Gastrocnemius medialis (tissue), 4 donors: ENCODE measurements at regions not wholly inside any gene's neighbourhood (a gene's known extent, or its start where the extent isn't known, plus 50 kb on each side); places are given as distances from the start of the nearest gene placed in this dataset.

ENCODE experiments used
- ATAC-seq, 2 donors: fragments of 150-250 bp; one replicate each; pipeline ENCODE4 v1.9.1; 2016
- DNase-seq, 2 donors: peaks; one replicate each; pipeline ENCODE4 v3.0.0-alpha.2; 2019
- H3K27ac ChIP-seq, 4 donors: fragments of 200-600 bp; sonication (generic); 1 replicate in 1 of 4; 2 replicates in 3 of 4; pipeline ENCODE4 v1.5.1; 2016 to 2018; ENCODE audit warnings: mild to moderate bottlenecking in 2 of 4, moderate library complexity in 1 of 4
- H3K27me3 ChIP-seq, 3 donors: fragments of 200-600 bp; sonication (generic) in 2 of 3; 1 replicate in 1 of 3; 2 replicates in 2 of 3; pipeline versions ENCODE4 v1.5.1 to v1.6.0; 2016 to 2019; ENCODE audit warnings: mild to moderate bottlenecking in 1 of 3, moderate library complexity in 1 of 3
- H3K36me3 ChIP-seq, 2 donors: fragments of 200-600 bp; sonication (generic) in 1 of 2; one replicate each; pipeline ENCODE4 v1.5.1; 2017 to 2018
- H3K4me1 ChIP-seq, 2 donors: fragments of 200-600 bp; sonication (generic) in 1 of 2; one replicate each; pipeline ENCODE4 v1.5.1; 2016 to 2017; ENCODE audit warnings: mild to moderate bottlenecking in 2 of 2
- H3K4me3 ChIP-seq, 4 donors: fragments of 200-600 bp; sonication (generic) in 3 of 4; 1 replicate in 1 of 4; 2 replicates in 3 of 4; pipeline ENCODE4 v1.5.1; 2016 to 2019; ENCODE audit warnings: mild to moderate bottlenecking in 2 of 4
- H3K9me3 ChIP-seq, 3 donors: fragments of 200-600 bp; sonication (generic) in 2 of 3; 1 replicate in 1 of 3; 2 replicates in 2 of 3; pipeline ENCODE4 v1.5.1; 2016 to 2019
- CTCF ChIP-seq, 5 experiments: fragments of 450-650 bp in 3 of 5; fragments of 200-600 bp in 2 of 5; sonication (generic) in 2 of 5; IDR thresholded peaks in 4 of 5; conservative IDR thresholded peaks in 1 of 5; 1 replicate in 4 of 5; 2 replicates in 1 of 5; pipeline ENCODE4 v1.5.1; 2016 to 2019; ENCODE audit warnings: antibody characterized with exemption in 5 of 5, mild to moderate bottlenecking in 3 of 5, moderate library complexity in 3 of 5
- POLR2A ChIP-seq, 2 donors: fragments of 450-650 bp; IDR thresholded peaks; one replicate each; pipeline ENCODE4 v1.6.1; 2017; ENCODE audit warnings: antibody characterized with exemption in 2 of 2, mild to moderate bottlenecking in 2 of 2, moderate library complexity in 2 of 2
- in situ Hi-C, 4 donors: fragments of 200-750 bp; cut with MboI; loops; one replicate each; pipeline versions ENCODE4 v1.15.0 to v1.8.0; 2017; ENCODE audit warnings: low sequenced_read_pairs in 4 of 4
- intact Hi-C: fragments of 100-400 bp; cut with DNase I; formaldehyde crosslinking; loops from one replicate; pipeline ENCODE4 v1.15.1; 2023; ENCODE audit warnings: low total_unique reads

- peaks cover 8 to 15% of the 10 kb centered on the region in 2 donors for H3K4me1 ChIP-seq
- ATAC-seq (peak; percentile 95 to 97), DNase-seq (peak; percentile 59 to 71)
- intact Hi-C loops (no loop called here), in situ Hi-C loops (no loop called here)
- H3K36me3 ChIP-seq: no peaks in the 10 kb centered on the region
- H3K9me3 ChIP-seq: no peaks in the 10 kb centered on the region
- no peaks in the 10 kb centered on the region for H3K27me3 ChIP-seq
- H3K27ac ChIP-seq: peak overlapping the region; percentile 41 to 69 (median 60)
- peak overlapping the region in 3 of 4 donors; percentile 21 to 38 (median 34) for H3K4me3 ChIP-seq
- peak in 1 of 2 donors; percentile 14 for TF ChIP-seq POLR2A (IDR thresholded peaks at IDR 0.05)
- TF ChIP-seq CTCF (IDR thresholded peaks at IDR 0.05 in 4 of 5, conservative IDR thresholded peaks at IDR 0.05 in 1 of 5): no peak
Measured at GRCh38 chr5:142215915-142216681, 107.5 kb downstream of the NDFIP1 start.

- DNase-seq: no peak
- Histone ChIP-seq H3K4me1 (peaks cover 8 to 15% of the 10 kb centered on the region in 2 donors), H3K4me3 (no peak overlapping the region), H3K9me3 (no peaks in the 10 kb centered on the region), H3K27me3 (no peaks in the 10 kb centered on the region), H3K36me3 (no peaks in the 10 kb centered on the region), H3K27ac (no peak overlapping the region)
- TF ChIP-seq CTCF (IDR thresholded peaks at IDR 0.05 in 4 of 5, conservative IDR thresholded peaks at IDR 0.05 in 1 of 5): no peak
- no peak for TF ChIP-seq POLR2A (IDR thresholded peaks at IDR 0.05)
- in situ Hi-C loops: no loop called here
- ATAC-seq: no peak
- intact Hi-C loops: no loop called here
Measured at GRCh38 chr5:142213077-142213476, 104.5 kb downstream of the NDFIP1 start.

GRCh38 chr5:142211918-142212317 is 103.3 kb downstream of the NDFIP1 start:
- peaks cover 8 to 15% of the 10 kb centered on the region in 2 donors for H3K4me1 ChIP-seq
- TF ChIP-seq POLR2A (IDR thresholded peaks at IDR 0.05) (no peak), CTCF (IDR thresholded peaks at IDR 0.05 in 4 of 5, conservative IDR thresholded peaks at IDR 0.05 in 1 of 5) (no peak)
- in situ Hi-C loops: no loop called here
- ATAC-seq: no peak
- DNase-seq: no peak
- no peaks in the 10 kb centered on the region for H3K9me3 ChIP-seq
- no peaks in the 10 kb centered on the region for H3K36me3 ChIP-seq
- no peak overlapping the region for H3K27ac ChIP-seq
- H3K4me3 ChIP-seq: no peak overlapping the region
- intact Hi-C loops: no loop called here
- H3K27me3 ChIP-seq: no peaks in the 10 kb centered on the region

GRCh38 chr5:142210864-142211412 is 102.4 kb downstream of the NDFIP1 start:
- H3K36me3 ChIP-seq: no peaks in the 10 kb centered on the region
- no peak overlapping the region for H3K27ac ChIP-seq
- intact Hi-C loops (no loop called here), in situ Hi-C loops (no loop called here)
- H3K9me3 ChIP-seq: no peaks in the 10 kb centered on the region
- no peak overlapping the region for H3K4me3 ChIP-seq
- H3K4me1 ChIP-seq: peaks cover under 1 to 6% of the 10 kb centered on the region in 2 donors
- no peak for DNase-seq
- TF ChIP-seq POLR2A (IDR thresholded peaks at IDR 0.05) (no peak), CTCF (IDR thresholded peaks at IDR 0.05 in 4 of 5, conservative IDR thresholded peaks at IDR 0.05 in 1 of 5) (no peak)
- H3K27me3 ChIP-seq: no peaks in the 10 kb centered on the region
- ATAC-seq: no peak
